ENCODE measurements at regions not wholly inside any gene's neighbourhood (a gene's known extent, or its start where the extent isn't known, plus 50 kb on each side); places are given as distances from the start of the nearest gene placed in this dataset.
"Not testable (repeated sequence)": the region's sequence is repeated elsewhere in the genome, so short reads cannot be mapped to it uniquely, and the experiment has no call there.

DNA sequence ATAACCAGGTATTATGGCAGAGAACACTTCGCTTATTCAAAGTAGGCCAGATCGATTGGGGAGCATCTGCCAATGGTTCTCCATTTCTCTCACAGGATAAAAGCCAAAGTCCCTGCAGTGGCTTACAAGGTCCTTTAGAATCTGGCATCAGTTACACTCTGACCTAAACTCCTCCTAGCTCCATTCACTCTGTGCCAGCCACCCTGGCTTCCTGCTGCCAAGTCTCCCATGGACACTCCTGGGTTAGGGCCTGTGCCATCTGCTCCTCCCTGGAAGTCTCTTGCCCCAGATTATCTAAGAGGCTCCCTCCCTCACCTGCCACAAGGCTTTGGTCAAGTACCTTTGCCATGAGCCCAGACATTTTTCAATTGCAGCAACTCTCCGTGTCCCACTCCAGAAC is 649.2 kb downstream of the DACH1 start:
- DNase-seq: no peak

DNA sequence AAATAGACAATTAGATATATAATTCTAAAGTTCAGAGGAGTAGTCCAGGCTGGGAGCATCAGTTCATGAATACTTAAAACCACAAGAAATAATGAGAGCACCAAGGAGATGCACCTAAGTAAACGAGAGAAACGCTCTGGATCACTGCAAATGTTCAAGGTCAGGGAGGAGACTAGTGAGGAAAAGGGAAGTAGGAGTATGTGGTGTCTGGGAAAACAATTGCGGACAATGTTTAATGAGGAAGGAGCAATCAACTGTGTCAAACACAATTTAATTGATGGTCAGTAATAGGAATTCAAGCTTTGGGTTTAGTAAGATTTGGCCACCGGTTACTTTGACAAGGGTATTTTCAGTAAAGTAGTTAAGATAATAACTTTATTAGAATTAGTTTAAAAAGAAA is 652.2 kb downstream of the DACH1 start:
- no peak for TF ChIP-seq GATA1 (IDR thresholded peaks at IDR 0.05; ENCODE audit: low read depth, low read length)
- TF ChIP-seq POLR2A (IDR thresholded peaks at IDR 0.05; ENCODE audit: low read length): no peak
- DNase-seq: no peak

More for the DNA sequence above, 649.2 kb downstream of the DACH1 start:
- TF ChIP-seq GATA1 (IDR thresholded peaks at IDR 0.05; ENCODE audit: low read depth, low read length) (no peak), POLR2A (IDR thresholded peaks at IDR 0.05; ENCODE audit: low read length) (no peak)

DNA sequence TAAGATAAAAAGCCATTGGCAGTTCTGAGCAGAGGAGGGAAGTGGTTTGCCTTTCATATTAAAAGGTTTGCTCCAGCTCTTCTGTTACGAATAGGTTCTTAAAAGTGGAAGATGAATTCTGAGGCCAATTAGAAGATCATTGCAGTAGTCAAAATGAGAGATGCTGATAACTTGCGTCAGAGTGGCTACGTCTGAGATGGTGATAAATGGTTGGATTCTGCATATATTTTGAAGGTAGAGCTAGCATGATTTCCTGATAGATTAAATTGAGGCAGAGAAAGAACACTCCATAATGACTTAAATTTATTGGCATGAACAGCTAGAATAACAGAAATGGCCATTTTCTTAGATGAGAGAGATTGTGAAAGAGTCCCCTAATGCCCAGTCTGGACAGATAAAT is 652.6 kb downstream of the DACH1 start:
- TF ChIP-seq GATA1 (IDR thresholded peaks at IDR 0.05; ENCODE audit: low read depth, low read length) (no peak), POLR2A (IDR thresholded peaks at IDR 0.05; ENCODE audit: low read length) (no peak)

DNA sequence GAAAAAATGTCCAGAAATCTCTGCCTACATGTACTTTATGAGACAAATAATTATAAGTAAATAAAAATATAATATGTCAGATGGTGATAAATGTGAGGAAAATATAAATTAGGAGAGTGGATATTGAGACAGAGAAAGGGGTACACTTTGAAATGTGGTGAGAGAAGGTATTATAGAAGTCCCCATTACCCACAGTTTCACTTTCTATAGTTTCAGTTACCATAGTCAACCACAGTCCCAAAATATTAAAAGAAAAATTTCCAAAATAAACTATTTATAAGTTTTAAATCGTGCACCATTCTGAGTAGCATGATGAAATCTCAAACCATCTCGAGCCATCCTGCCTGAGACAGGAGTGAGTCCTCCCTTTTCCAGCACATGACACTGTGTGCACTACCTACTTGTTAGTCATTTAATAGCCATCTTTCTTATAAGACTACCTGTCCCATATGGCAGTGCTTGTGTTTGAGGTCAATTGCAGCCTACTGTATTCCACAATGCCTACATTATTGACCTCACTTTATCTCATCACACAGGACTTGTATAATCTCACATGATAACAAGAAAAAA is 653.7 kb downstream of the DACH1 start:
- DNase-seq: no peak
- TF ChIP-seq GATA1 (IDR thresholded peaks at IDR 0.05; ENCODE audit: low read depth, low read length) (no peak), POLR2A (IDR thresholded peaks at IDR 0.05; ENCODE audit: low read length) (no peak)

More for the DNA sequence above, 652.6 kb downstream of the DACH1 start:
- DNase-seq: no peak

DNA sequence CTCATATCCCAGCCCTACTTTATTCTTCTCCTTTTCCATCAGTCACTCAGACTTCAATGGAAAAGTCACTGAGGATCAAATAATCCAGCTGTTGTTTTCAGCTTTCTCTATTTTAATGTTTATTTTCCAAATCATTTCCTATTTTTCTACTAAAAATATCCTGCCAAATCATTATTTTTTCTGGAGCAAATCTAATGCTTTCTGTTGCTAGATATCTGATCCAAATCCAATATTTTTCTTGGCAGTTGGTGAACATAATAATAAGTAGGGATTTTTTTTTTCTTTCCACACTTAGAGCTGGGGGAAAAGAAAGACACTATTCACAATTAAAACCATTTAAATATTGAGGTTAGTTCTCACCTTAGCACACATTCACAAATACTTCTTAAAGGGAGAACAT is 656.1 kb downstream of the DACH1 start:
- DNase-seq: no peak
- TF ChIP-seq GATA1 (IDR thresholded peaks at IDR 0.05; ENCODE audit: low read depth, low read length) (no peak), POLR2A (IDR thresholded peaks at IDR 0.05; ENCODE audit: low read length) (no peak)

DNA sequence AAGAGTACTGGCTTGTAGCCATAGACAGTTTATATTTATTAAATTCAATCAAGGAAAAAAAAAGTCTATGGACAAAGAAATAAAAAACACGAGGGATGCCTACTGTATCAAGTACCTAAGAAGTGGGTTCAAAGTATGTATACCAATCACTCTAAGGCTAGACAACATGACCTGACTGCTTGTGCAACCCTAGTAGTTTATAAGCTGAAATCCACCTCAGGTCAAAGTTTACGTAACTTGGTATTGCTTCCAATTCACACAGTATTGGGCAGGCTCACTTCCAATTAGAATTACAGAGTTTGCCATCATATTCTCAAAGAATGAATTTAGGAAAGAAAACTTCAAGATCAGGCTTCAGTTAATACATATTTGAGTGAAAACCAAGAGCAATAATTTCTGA is 657.8 kb downstream of the DACH1 start:
- DNase-seq: no peak
- TF ChIP-seq GATA1 (IDR thresholded peaks at IDR 0.05; ENCODE audit: low read depth, low read length) (no peak), POLR2A (IDR thresholded peaks at IDR 0.05; ENCODE audit: low read length) (no peak)

DNA sequence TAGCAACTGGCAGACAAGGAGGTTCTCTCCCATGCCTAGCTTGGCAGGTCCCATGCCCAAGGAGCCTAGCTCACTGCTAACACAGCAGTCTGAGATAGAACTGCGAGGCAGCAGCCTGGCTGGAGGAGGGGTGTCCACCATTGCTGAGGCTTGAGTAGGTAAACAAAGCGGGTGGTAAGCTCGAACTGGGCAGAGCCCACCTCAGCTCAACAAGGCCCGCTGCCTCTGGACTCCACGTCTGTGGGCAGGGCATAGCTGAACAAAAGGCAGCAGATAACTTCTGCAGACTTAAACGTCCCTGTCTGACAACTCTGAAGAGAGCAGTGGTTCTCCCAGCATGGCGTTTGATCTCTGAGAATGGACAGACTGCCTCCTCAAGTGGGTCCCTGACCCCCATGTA is 682.4 kb downstream of the DACH1 start:
- not testable (repeated sequence) for DNase-seq

DNA sequence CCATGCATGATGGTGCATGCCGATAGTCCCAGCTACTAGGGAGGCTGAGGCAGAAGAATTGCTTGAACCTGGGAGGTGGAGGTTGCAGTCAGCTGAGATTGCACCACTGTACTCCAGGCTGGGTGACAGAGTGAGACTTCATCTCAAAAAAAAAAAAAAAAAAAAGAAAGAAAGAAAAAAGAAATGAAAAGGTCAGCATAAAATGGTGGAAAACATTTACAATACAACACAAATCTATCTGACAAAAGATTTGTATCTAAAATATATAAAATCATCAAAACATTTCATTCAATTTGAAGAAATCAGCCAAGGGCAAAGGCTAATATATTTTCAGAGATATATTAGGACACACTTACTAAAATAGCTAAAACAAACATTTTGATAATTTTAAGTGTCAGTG is 683.7 kb downstream of the DACH1 start:
- not testable (repeated sequence) for DNase-seq

DNA sequence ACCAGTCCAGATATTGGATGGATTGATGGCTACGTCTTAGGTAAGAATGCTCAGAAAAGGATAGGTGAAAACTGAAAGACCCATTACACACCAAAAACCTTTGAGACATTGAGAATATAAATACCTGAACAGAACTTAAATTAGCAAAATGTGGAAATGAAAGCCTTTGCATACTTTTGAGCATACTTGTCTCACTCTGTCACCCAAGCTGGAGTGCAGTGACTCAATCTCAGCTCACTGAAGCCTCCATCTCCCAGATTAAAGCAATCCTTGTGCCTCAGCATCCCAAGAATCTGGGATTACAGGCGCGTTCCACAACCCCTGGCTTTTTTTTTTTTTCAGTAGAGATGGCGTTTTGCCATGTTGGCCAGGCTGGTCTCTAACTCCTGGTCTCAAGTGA is 695.3 kb downstream of the DACH1 start:
- TF ChIP-seq POLR2A (IDR thresholded peaks at IDR 0.05; ENCODE audit: low read length) (no peak), GATA1 (IDR thresholded peaks at IDR 0.05; ENCODE audit: low read depth, low read length) (no peak)
- no peak for DNase-seq

DNA sequence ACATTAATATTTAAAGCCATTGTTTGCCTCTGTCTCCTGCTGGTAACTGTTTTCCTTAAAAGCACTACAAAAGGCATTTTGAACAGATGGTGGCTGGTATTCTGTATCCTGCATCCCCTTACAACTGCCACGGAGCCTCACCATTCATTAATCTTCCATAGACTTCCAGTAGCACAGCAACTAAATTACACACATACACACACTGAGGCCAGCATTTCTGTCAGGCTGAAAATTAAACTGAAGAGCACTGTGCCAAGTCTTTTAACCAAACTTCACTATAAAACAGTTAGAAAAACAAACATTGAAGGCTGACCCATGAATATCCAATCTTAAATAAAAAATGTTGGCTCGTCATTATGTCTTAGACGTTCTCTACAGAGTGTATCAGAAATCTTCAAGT is 697.8 kb downstream of the DACH1 start:
- TF ChIP-seq POLR2A (IDR thresholded peaks at IDR 0.05; ENCODE audit: low read length) (no peak), GATA1 (IDR thresholded peaks at IDR 0.05; ENCODE audit: low read depth, low read length) (no peak)
- no peak for DNase-seq

DNA sequence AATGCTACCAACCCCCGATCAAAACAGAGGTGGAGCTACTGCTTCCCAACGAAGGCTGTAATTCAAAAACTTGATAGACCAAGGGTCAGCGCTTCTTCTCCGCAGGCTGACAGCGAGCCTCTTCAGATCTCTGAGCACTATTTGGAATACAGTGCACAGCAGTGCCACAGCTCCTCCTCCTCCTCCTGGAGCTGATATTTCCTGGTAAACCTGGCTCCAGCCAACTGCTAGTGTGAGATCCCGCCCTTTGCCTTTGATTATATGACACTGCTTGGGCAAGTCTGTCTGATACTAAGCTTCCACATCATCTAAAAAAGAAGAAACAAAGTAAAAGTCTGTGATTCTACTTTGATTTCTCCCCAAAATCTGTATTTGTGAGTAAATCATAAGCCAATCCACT is 710.5 kb downstream of the DACH1 start:
- no peak for DNase-seq
- TF ChIP-seq POLR2A (IDR thresholded peaks at IDR 0.05; ENCODE audit: low read length) (no peak), GATA1 (IDR thresholded peaks at IDR 0.05; ENCODE audit: low read depth, low read length) (no peak)

DNA sequence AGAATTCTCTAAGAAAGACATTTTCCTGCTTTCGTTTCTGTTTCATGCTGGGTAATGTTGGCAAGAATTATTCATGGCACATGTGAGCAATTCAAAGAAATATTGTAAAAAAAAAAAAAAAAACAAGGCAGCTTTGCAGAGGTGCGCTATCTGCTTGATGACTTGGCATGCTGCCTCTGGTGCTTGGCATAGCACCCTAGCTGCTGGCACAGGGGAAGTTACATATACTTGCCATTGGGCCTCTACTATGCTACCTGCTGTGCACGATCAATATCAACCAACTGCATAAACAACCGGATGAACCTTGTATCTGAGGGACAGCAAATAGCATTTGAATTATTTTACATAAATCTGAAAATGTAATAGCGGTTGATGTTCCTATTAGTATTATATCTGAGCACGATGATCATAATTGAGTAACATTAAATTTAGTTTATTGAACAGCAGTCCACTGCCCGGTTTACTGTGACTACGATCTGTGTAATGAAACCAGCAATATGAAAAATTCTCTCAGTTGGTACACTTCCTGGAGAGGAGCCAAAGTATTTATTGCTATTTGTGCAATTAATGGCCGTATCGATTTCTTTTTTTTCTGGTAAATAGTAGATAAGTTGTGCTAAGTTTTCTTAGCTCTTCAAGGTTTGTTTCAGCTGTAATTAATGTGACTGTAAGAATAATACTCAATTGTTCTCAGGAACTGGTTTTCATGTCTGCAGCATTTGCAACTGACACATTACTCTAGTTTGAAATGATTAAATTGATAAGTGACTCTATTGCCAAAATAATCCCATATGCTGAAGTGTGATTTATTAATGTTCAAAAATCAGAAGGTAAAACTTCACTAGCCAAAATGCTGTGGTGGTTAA is 717.3 kb downstream of the DACH1 start:
- TF ChIP-seq GATA1 (IDR thresholded peaks at IDR 0.05; ENCODE audit: low read depth, low read length): no peak
- TF ChIP-seq POLR2A (IDR thresholded peaks at IDR 0.05; ENCODE audit: low read length): no peak
- no peak for DNase-seq

DNA sequence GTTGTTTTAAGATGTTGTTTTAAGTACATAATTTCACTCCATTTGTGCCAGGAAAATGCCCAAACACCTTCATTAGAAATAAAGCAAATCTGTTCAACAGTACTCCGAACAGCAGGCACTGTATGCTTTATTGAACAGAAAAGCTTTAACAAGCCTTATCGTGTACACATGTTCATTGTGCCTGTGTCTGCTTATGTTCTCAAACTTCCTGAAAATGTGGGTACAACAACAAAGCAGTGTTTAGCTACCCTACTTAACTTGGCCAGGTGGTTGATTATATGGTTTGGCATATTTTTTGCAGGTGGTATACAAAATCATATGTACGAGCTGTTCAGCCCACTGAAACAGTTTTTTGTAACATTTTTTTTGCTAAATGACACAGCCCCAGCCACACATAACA is 718.0 kb downstream of the DACH1 start:
- TF ChIP-seq POLR2A (IDR thresholded peaks at IDR 0.05; ENCODE audit: low read length) (no peak), GATA1 (IDR thresholded peaks at IDR 0.05; ENCODE audit: low read depth, low read length) (no peak)

DNA sequence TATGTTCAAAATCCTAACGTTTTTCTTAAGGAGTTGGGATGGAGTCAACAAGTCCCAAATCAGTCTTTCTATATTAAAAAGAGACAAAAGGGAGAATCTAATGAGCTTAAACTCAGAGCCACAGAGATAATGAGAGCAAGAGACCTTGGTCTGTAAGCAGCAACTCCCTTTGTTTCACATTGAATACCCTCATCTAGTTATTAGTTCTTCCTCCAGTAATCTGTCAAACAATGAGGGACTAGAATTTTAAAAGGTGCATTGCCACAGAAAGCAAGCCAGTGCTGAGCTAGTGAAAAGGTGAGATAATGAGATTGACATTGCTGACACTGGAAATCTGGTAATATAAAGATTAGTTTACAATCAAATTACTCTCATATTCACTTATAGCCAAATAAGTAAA is 718.6 kb downstream of the DACH1 start:
- DNase-seq: no peak
- TF ChIP-seq POLR2A (IDR thresholded peaks at IDR 0.05; ENCODE audit: low read length) (no peak), GATA1 (IDR thresholded peaks at IDR 0.05; ENCODE audit: low read depth, low read length) (no peak)

More for the DNA sequence above, 718.0 kb downstream of the DACH1 start:
- DNase-seq: no peak

DNA sequence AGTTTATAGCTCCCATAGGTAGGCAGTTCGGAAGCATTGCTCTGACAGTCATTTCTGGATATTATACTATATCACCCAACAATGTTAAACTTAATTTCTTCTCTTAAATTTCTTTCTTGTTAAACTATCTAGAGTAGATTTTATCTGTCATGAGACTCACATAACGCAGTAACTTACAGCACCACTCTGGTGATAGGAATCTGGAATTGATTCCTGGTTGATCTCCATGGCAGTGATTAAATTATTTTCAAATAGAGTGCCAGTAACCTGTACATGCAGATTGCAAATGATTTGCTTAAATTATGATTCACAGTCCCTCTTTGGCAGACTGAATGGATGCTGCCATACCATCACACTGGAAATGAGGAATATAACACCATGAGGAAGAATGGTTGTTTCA is 722.1 kb downstream of the DACH1 start:
- DNase-seq: no peak

More for the DNA sequence above, 722.1 kb downstream of the DACH1 start:
- TF ChIP-seq POLR2A (IDR thresholded peaks at IDR 0.05; ENCODE audit: low read length): no peak
- TF ChIP-seq GATA1 (IDR thresholded peaks at IDR 0.05; ENCODE audit: low read depth, low read length): no peak

Data from erythroblast (primary cell).